GM18502 (cell line): ENCODE measurements at regions not wholly inside any gene's neighbourhood (a gene's known extent, or its start where the extent isn't known, plus 50 kb on each side); places are given as distances from the start of the nearest gene placed in this dataset.

Experiments
- ATAC-seq: cut with Tn5 transposase; IDR thresholded peaks from one replicate; pipeline ENCODE4 v1.9.1; 2021; ENCODE audit warnings: mild to moderate bottlenecking; ENCODE audit not compliant: unreplicated experiment, poor library complexity

- no peak for ATAC-seq
Observed at GRCh38 chr4:126591583-126591982, 1041.2 kb upstream of the INTU start.

GRCh38 chr4:126592088-126592487 lies 1040.7 kb upstream of the INTU start:
- ATAC-seq: no peak

- ATAC-seq: no peak
Observed at GRCh38 chr4:126593626-126594025, 1039.1 kb upstream of the INTU start.

- ATAC-seq: no peak
Observed at GRCh38 chr4:126595643-126596042, 1037.1 kb upstream of the INTU start.

- ATAC-seq: no peak
Observed at GRCh38 chr4:126599746-126600145, 1033.0 kb upstream of the INTU start.

- ATAC-seq: no peak
Observed at GRCh38 chr4:126603210-126603609, 1029.5 kb upstream of the INTU start.

- no peak for ATAC-seq
Observed at GRCh38 chr4:126603825-126604224, 1028.9 kb upstream of the INTU start.

GRCh38 chr4:126604268-126604867 lies 1028.4 kb upstream of the INTU start:
- ATAC-seq: no peak

- ATAC-seq: no peak
Observed at GRCh38 chr4:126610933-126611332, 1021.8 kb upstream of the INTU start.

- no peak for ATAC-seq
Observed at GRCh38 chr4:126611900-126612299, 1020.9 kb upstream of the INTU start.

- no peak for ATAC-seq
Observed at GRCh38 chr4:126614356-126614855, 1018.4 kb upstream of the INTU start.

GRCh38 chr4:126616795-126617194 lies 1016.0 kb upstream of the INTU start:
- no peak for ATAC-seq

- ATAC-seq: no peak
Observed at GRCh38 chr4:126627255-126627654, 1005.5 kb upstream of the INTU start.

GRCh38 chr4:126628933-126629332 lies 1003.8 kb upstream of the INTU start:
- no peak for ATAC-seq

- ATAC-seq: no peak
Observed at GRCh38 chr4:126630230-126630629, 1002.5 kb upstream of the INTU start.

- no peak for ATAC-seq
Observed at GRCh38 chr4:126633306-126633705, 999.5 kb upstream of the INTU start.

- no peak for ATAC-seq
Observed at GRCh38 chr4:126637706-126638105, 995.1 kb upstream of the INTU start.

GRCh38 chr4:126647320-126647719 lies 985.4 kb upstream of the INTU start:
- no peak for ATAC-seq

GRCh38 chr4:126647756-126648397 lies 984.9 kb upstream of the INTU start:
- no peak for ATAC-seq

- ATAC-seq: no peak
Observed at GRCh38 chr4:126658411-126658810, 974.3 kb upstream of the INTU start.

- ATAC-seq: no peak
Observed at GRCh38 chr4:126661194-126661593, 971.6 kb upstream of the INTU start.

- no peak for ATAC-seq
Observed at GRCh38 chr4:126664839-126665238, 967.9 kb upstream of the INTU start.
